ENCODE measurements at regions not wholly inside any gene's neighbourhood (a gene's known extent, or its start where the extent isn't known, plus 50 kb on each side); places are given as distances from the start of the nearest gene placed in this dataset.

- TF ChIP-seq SUZ12 (IDR thresholded peaks at IDR 0.05; ENCODE audit: extremely low read depth, insufficient read depth, insufficient read length) = no peak
- no peak for TF ChIP-seq ZNF274 (IDR thresholded peaks at IDR 0.05; ENCODE audit: low read depth, low read length)
- TF ChIP-seq YY1 (IDR thresholded peaks at IDR 0.05; ENCODE audit: insufficient read depth, insufficient read length) = no peak
- Histone ChIP-seq H3K4me3 (ENCODE audit: insufficient read length, low read depth) (no peak overlapping the region), H3K4me1 (ENCODE audit: insufficient read depth, insufficient read length) (no peaks in the 10 kb centered on the region), H3K9me3 (ENCODE audit: insufficient read depth, low read length) (no peaks in the 10 kb centered on the region), H3K36me3 (ENCODE audit: insufficient read depth, insufficient read length, low read length) (no peaks in the 10 kb centered on the region), H3K27me3 (ENCODE audit: insufficient read depth, insufficient read length) (no peaks in the 10 kb centered on the region), H3K9ac (ENCODE audit: insufficient read length, low read depth) (no peak overlapping the region)
- DNase-seq (ENCODE audit: low read depth, low spot score) = no peak
Measured at GRCh38 chr9:11340654-11341053, 727.9 kb upstream of the PTPRD start.

- TF ChIP-seq ZNF274 (IDR thresholded peaks at IDR 0.05; ENCODE audit: low read depth, low read length) (no peak), SUZ12 (IDR thresholded peaks at IDR 0.05; ENCODE audit: extremely low read depth, insufficient read depth, insufficient read length) (no peak)
- H3K9me3 ChIP-seq (ENCODE audit: insufficient read depth, low read length) = no peaks in the 10 kb centered on the region
- DNase-seq (ENCODE audit: low read depth, low spot score) = no peak
- no peaks in the 10 kb centered on the region for H3K27me3 ChIP-seq (ENCODE audit: insufficient read depth, insufficient read length)
- no peaks in the 10 kb centered on the region for H3K36me3 ChIP-seq (ENCODE audit: insufficient read depth, insufficient read length, low read length)
- H3K4me1 ChIP-seq (ENCODE audit: insufficient read depth, insufficient read length) = no peaks in the 10 kb centered on the region
- H3K4me3 ChIP-seq (ENCODE audit: insufficient read length, low read depth) = no peak overlapping the region
- H3K9ac ChIP-seq (ENCODE audit: insufficient read length, low read depth) = no peak overlapping the region
Measured at GRCh38 chr9:11347437-11347836, 734.6 kb upstream of the PTPRD start.

- H3K9me3 ChIP-seq (ENCODE audit: insufficient read depth, low read length) = no peaks in the 10 kb centered on the region
- H3K4me1 ChIP-seq (ENCODE audit: insufficient read depth, insufficient read length) = no peaks in the 10 kb centered on the region
- no peak overlapping the region for H3K4me3 ChIP-seq (ENCODE audit: insufficient read length, low read depth)
- H3K9ac ChIP-seq (ENCODE audit: insufficient read length, low read depth) = no peak overlapping the region
- H3K36me3 ChIP-seq (ENCODE audit: insufficient read depth, insufficient read length, low read length) = no peaks in the 10 kb centered on the region
- TF ChIP-seq YY1 (IDR thresholded peaks at IDR 0.05; ENCODE audit: insufficient read depth, insufficient read length) (no peak), ZNF274 (IDR thresholded peaks at IDR 0.05; ENCODE audit: low read depth, low read length) (no peak), SUZ12 (IDR thresholded peaks at IDR 0.05; ENCODE audit: extremely low read depth, insufficient read depth, insufficient read length) (no peak)
- no peaks in the 10 kb centered on the region for H3K27me3 ChIP-seq (ENCODE audit: insufficient read depth, insufficient read length)
- no peak for DNase-seq (ENCODE audit: low read depth, low spot score)
Measured at GRCh38 chr9:11348366-11348765, 735.6 kb upstream of the PTPRD start.

- DNase-seq (ENCODE audit: low read depth, low spot score) = no peak
- H3K9me3 ChIP-seq (ENCODE audit: insufficient read depth, low read length) = no peaks in the 10 kb centered on the region
- no peak overlapping the region for H3K4me3 ChIP-seq (ENCODE audit: insufficient read length, low read depth)
- TF ChIP-seq SUZ12 (IDR thresholded peaks at IDR 0.05; ENCODE audit: extremely low read depth, insufficient read depth, insufficient read length) (no peak), ZNF274 (IDR thresholded peaks at IDR 0.05; ENCODE audit: low read depth, low read length) (no peak), YY1 (IDR thresholded peaks at IDR 0.05; ENCODE audit: insufficient read depth, insufficient read length) (no peak)
- no peaks in the 10 kb centered on the region for H3K4me1 ChIP-seq (ENCODE audit: insufficient read depth, insufficient read length)
- no peaks in the 10 kb centered on the region for H3K36me3 ChIP-seq (ENCODE audit: insufficient read depth, insufficient read length, low read length)
- H3K27me3 ChIP-seq (ENCODE audit: insufficient read depth, insufficient read length) = no peaks in the 10 kb centered on the region
- no peak overlapping the region for H3K9ac ChIP-seq (ENCODE audit: insufficient read length, low read depth)
Measured at GRCh38 chr9:11349187-11349586, 736.4 kb upstream of the PTPRD start.

GRCh38 chr9:11352612-11353011 is 739.8 kb upstream of the PTPRD start:
- Histone ChIP-seq H3K9ac (ENCODE audit: insufficient read length, low read depth) (no peak overlapping the region), H3K4me1 (ENCODE audit: insufficient read depth, insufficient read length) (no peaks in the 10 kb centered on the region), H3K27me3 (ENCODE audit: insufficient read depth, insufficient read length) (no peaks in the 10 kb centered on the region), H3K36me3 (ENCODE audit: insufficient read depth, insufficient read length, low read length) (no peaks in the 10 kb centered on the region), H3K4me3 (ENCODE audit: insufficient read length, low read depth) (no peak overlapping the region), H3K9me3 (ENCODE audit: insufficient read depth, low read length) (no peaks in the 10 kb centered on the region)
- no peak for TF ChIP-seq ZNF274 (IDR thresholded peaks at IDR 0.05; ENCODE audit: low read depth, low read length)
- no peak for DNase-seq (ENCODE audit: low read depth, low spot score)

- no peaks in the 10 kb centered on the region for H3K27me3 ChIP-seq (ENCODE audit: insufficient read depth, insufficient read length)
- no peaks in the 10 kb centered on the region for H3K36me3 ChIP-seq (ENCODE audit: insufficient read depth, insufficient read length, low read length)
- no peak overlapping the region for H3K4me3 ChIP-seq (ENCODE audit: insufficient read length, low read depth)
- TF ChIP-seq ZNF274 (IDR thresholded peaks at IDR 0.05; ENCODE audit: low read depth, low read length) (no peak), SUZ12 (IDR thresholded peaks at IDR 0.05; ENCODE audit: extremely low read depth, insufficient read depth, insufficient read length) (no peak), YY1 (IDR thresholded peaks at IDR 0.05; ENCODE audit: insufficient read depth, insufficient read length) (no peak)
- no peak overlapping the region for H3K9ac ChIP-seq (ENCODE audit: insufficient read length, low read depth)
- H3K4me1 ChIP-seq (ENCODE audit: insufficient read depth, insufficient read length) = no peaks in the 10 kb centered on the region
- DNase-seq (ENCODE audit: low read depth, low spot score) = no peak
- no peaks in the 10 kb centered on the region for H3K9me3 ChIP-seq (ENCODE audit: insufficient read depth, low read length)
Measured at GRCh38 chr9:11356067-11356466, 743.3 kb upstream of the PTPRD start.

GRCh38 chr9:11366585-11367129 is 753.9 kb upstream of the PTPRD start:
- TF ChIP-seq YY1 (IDR thresholded peaks at IDR 0.05; ENCODE audit: insufficient read depth, insufficient read length) (no peak), SUZ12 (IDR thresholded peaks at IDR 0.05; ENCODE audit: extremely low read depth, insufficient read depth, insufficient read length) (no peak), ZNF274 (IDR thresholded peaks at IDR 0.05; ENCODE audit: low read depth, low read length) (no peak)
- no peaks in the 10 kb centered on the region for H3K9me3 ChIP-seq (ENCODE audit: insufficient read depth, low read length)
- H3K9ac ChIP-seq (ENCODE audit: insufficient read length, low read depth) = no peak overlapping the region
- H3K4me3 ChIP-seq (ENCODE audit: insufficient read length, low read depth) = no peak overlapping the region
- no peaks in the 10 kb centered on the region for H3K36me3 ChIP-seq (ENCODE audit: insufficient read depth, insufficient read length, low read length)
- no peaks in the 10 kb centered on the region for H3K4me1 ChIP-seq (ENCODE audit: insufficient read depth, insufficient read length)
- H3K27me3 ChIP-seq (ENCODE audit: insufficient read depth, insufficient read length) = no peaks in the 10 kb centered on the region
- no peak for DNase-seq (ENCODE audit: low read depth, low spot score)

GRCh38 chr9:11374926-11375325 is 762.1 kb upstream of the PTPRD start:
- Histone ChIP-seq H3K4me3 (ENCODE audit: insufficient read length, low read depth) (no peak overlapping the region), H3K4me1 (ENCODE audit: insufficient read depth, insufficient read length) (no peaks in the 10 kb centered on the region), H3K27me3 (ENCODE audit: insufficient read depth, insufficient read length) (no peaks in the 10 kb centered on the region), H3K9ac (ENCODE audit: insufficient read length, low read depth) (no peak overlapping the region), H3K9me3 (ENCODE audit: insufficient read depth, low read length) (no peaks in the 10 kb centered on the region), H3K36me3 (ENCODE audit: insufficient read depth, insufficient read length, low read length) (no peaks in the 10 kb centered on the region)
- no peak for TF ChIP-seq SUZ12 (IDR thresholded peaks at IDR 0.05; ENCODE audit: extremely low read depth, insufficient read depth, insufficient read length)
- TF ChIP-seq YY1 (IDR thresholded peaks at IDR 0.05; ENCODE audit: insufficient read depth, insufficient read length) = no peak
- no peak for TF ChIP-seq ZNF274 (IDR thresholded peaks at IDR 0.05; ENCODE audit: low read depth, low read length)
- DNase-seq (ENCODE audit: low read depth, low spot score) = no peak
